Activated CD8-positive, alpha-beta T cell treated with anti-CD3 and anti-CD28 coated beads for 36 hours (primary cell): ENCODE measurements at regions not wholly inside any gene's neighbourhood (a gene's known extent, or its start where the extent isn't known, plus 50 kb on each side); places are given as distances from the start of the nearest gene placed in this dataset.

Experiments
- ATAC-seq: fragments of 200-7000 bp; cut with Tn5 transposase; one replicate; pipeline ENCODE4 v1.10.0; 2021; ENCODE audit warnings: mild to moderate bottlenecking, moderate library complexity
- CTCF ChIA-PET: fragments of 350-600 bp; sonication (Branson Sonifier 250); formaldehyde crosslinking; loops from one replicate; lab custom pipeline; 2021; ENCODE audit warnings: antibody characterized with exemption; lab: Charles Lee
- POLR2A ChIA-PET: fragments of 350-600 bp; sonication (Branson Sonifier 250); formaldehyde crosslinking; loops from one replicate; lab custom pipeline; 2021; ENCODE audit warnings: antibody characterized with exemption; lab: Charles Lee
- DNase-seq: peaks from one replicate; pipeline ENCODE4 v3.0.0-alpha.2; 2020
- H3K27ac Mint-ChIP-seq: one replicate; pipeline ENCODE4 v1.8.0; 2021; ENCODE audit warnings: mild to moderate bottlenecking, mixed read lengths
- H3K27me3 Mint-ChIP-seq: one replicate; pipeline ENCODE4 v1.8.0; 2021; ENCODE audit warnings: mixed read lengths
- H3K36me3 Mint-ChIP-seq: one replicate; pipeline ENCODE4 v1.8.0; 2021; ENCODE audit warnings: low read depth, mixed read lengths
- H3K4me1 Mint-ChIP-seq: one replicate; pipeline ENCODE4 v1.8.0; 2021; ENCODE audit warnings: low read depth, mixed read lengths
- H3K4me3 Mint-ChIP-seq: one replicate; pipeline ENCODE4 v1.8.0; 2021; ENCODE audit warnings: mild to moderate bottlenecking, moderate library complexity, mixed read lengths
- H3K9me3 Mint-ChIP-seq: one replicate; pipeline ENCODE4 v1.8.0; 2021; ENCODE audit warnings: mixed read lengths
- intact Hi-C: fragments of 100-400 bp; cut with micrococcal nuclease; formaldehyde crosslinking; loops from one replicate; pipeline ENCODE4 v1.10.0; 2022
- TF ChIP-seq, protein P1 (sequence below): fragments of 200-600 bp; IDR thresholded peaks from one replicate; pipeline ENCODE4 v1.8.0; 2022; ENCODE audit warnings: antibody characterized with exemption, mild to moderate bottlenecking

DNA sequence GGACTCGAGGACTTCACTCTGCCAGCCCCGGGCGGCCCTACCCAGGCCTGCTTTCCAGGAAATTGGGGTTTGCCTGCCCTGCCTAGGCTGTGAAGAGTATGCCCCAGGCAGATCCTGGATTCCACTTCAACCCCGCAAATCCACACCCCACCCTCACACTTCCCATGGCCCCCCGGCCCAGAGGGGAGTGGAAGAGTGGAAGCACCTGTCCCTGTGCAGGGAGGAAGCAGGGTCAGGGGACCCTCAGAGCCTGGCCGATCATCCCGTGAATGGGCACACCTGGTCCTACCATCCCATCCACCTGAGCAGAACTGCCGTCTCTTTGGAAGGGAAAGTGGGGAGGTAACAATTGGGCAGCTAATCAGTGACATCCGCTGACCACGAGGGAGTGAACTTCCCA is 245.2 kb downstream of the EIPR1 start:
- no peak for DNase-seq
- intact Hi-C loops, result no loop called here
- H3K4me3 Mint-ChIP-seq, result no peak overlapping the region
- peaks cover 7% of the 10 kb centered on the region for H3K9me3 Mint-ChIP-seq
- ChIA-PET CTCF (no interaction called here), POLR2A (no interaction called here)
- TF ChIP-seq, protein P1, sequence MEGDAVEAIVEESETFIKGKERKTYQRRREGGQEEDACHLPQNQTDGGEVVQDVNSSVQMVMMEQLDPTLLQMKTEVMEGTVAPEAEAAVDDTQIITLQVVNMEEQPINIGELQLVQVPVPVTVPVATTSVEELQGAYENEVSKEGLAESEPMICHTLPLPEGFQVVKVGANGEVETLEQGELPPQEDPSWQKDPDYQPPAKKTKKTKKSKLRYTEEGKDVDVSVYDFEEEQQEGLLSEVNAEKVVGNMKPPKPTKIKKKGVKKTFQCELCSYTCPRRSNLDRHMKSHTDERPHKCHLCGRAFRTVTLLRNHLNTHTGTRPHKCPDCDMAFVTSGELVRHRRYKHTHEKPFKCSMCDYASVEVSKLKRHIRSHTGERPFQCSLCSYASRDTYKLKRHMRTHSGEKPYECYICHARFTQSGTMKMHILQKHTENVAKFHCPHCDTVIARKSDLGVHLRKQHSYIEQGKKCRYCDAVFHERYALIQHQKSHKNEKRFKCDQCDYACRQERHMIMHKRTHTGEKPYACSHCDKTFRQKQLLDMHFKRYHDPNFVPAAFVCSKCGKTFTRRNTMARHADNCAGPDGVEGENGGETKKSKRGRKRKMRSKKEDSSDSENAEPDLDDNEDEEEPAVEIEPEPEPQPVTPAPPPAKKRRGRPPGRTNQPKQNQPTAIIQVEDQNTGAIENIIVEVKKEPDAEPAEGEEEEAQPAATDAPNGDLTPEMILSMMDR, result no peak
- no peak overlapping the region for H3K27ac Mint-ChIP-seq
- no peaks in the 10 kb centered on the region for H3K27me3 Mint-ChIP-seq
- H3K4me1 Mint-ChIP-seq, result no peaks in the 10 kb centered on the region
- ATAC-seq, result no peak
- no peaks in the 10 kb centered on the region for H3K36me3 Mint-ChIP-seq

DNA sequence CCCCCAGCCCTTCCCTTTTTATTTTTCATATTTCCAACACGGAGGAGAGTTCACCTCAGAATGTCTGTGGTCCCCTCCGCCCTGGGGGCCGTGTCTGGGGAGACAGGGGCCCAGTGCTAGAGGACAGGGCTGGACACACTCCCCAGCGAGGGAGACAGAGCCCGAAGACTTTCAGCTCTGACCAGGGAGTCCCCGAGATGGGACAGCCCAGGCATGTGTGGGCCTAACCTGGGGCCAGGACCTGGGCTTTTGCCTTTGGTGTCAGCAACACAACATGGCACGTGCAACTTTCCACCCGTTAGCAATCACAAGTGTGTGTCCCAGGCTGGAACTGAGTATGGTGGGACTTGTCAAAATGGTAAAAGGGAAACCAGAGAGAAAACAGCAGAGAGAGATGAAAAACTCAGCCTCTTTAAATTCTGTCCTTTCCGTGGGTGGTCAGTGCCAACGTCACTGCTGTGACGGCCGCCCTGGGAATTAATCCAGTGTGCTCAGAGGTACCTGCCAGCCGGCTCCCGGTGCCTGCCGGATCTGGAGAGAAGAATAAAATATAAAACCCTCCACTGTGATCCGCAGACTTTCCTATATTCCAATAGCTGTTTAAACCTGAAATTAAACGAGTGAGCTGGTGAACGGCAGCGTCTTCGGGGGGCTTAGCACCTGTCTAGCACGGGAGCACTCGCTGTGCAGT is 245.8 kb downstream of the EIPR1 start:
- Mint-ChIP-seq H3K27ac (no peak overlapping the region), H3K4me3 (no peak overlapping the region), H3K27me3 (no peaks in the 10 kb centered on the region), H3K36me3 (no peaks in the 10 kb centered on the region), H3K4me1 (no peaks in the 10 kb centered on the region), H3K9me3 (peaks cover 7% of the 10 kb centered on the region)
- intact Hi-C loops, result no loop called here
- CTCF ChIA-PET, result no interaction called here
- DNase-seq (no peak), ATAC-seq (no peak)
- TF ChIP-seq, protein P1, result no peak
- POLR2A ChIA-PET, result no interaction called here

DNA sequence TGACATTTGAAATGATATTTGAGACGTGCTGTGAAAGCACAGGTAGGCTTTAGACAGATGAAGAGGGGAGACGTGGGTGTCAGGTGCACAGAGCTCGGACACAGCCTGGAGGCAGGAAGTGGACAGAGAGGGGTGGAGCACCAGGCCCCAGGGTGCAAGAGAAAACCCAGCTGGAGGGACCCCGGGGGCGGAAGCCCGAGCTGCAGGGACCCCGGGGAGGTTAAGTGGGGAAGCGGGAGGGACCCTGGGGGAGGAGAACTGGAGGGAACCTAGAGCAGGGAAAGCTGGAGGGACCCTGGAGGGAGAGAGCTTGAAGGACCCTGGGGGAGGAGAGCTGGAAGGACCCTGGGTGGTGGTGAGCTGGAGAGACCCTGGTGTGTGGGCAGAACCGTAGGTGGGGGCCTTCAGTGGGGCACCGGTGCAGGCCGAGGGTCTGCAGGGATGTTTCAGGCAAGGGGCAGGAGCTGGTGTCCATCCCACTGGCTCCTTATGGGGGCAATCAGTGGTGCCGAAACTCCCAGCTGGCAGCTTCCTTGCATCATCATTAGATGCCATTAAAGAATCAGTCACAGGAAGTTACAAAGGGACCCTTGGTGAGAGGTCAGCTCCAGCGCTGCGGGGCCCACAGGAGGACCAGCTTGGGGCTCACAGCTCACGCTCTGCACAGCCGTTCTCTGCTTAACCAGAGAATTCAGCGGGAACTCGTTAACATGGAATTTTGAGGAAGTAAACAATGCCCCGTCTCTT is 246.6 kb downstream of the EIPR1 start:
- intact Hi-C loops, result no loop called here
- ChIA-PET POLR2A (no interaction called here), CTCF (no interaction called here)
- Mint-ChIP-seq H3K4me3 (no peak overlapping the region), H3K36me3 (no peaks in the 10 kb centered on the region), H3K27ac (no peak overlapping the region), H3K4me1 (no peaks in the 10 kb centered on the region), H3K27me3 (no peaks in the 10 kb centered on the region), H3K9me3 (peaks cover 7% of the 10 kb centered on the region)
- TF ChIP-seq, protein P1, result no peak
- ATAC-seq, result no peak
- DNase-seq, result no peak

DNA sequence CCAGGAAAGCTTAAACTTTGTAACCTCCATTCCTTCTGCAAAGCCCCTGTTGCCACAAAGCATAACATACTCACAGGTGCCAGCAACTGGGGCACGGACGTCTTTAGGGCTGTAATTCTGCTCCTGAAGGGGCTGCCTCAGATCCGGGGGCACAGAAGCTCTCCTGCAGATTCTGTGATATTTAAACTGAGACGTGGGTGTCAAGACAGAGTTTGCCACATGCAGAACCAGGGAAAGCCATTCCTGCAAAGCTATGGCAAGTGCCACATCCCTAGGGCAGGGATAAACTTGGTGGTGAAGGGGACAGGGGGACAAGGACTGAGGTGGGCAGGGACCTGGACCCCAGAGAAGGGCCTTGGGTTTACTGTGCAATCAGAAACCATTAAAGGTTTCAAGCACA is 247.2 kb downstream of the EIPR1 start:
- DNase-seq, result no peak
- H3K27me3 Mint-ChIP-seq, result no peaks in the 10 kb centered on the region
- H3K4me3 Mint-ChIP-seq, result no peak overlapping the region
- no peaks in the 10 kb centered on the region for H3K4me1 Mint-ChIP-seq
- POLR2A ChIA-PET, result no interaction called here
- intact Hi-C loops, result no loop called here
- H3K36me3 Mint-ChIP-seq, result no peaks in the 10 kb centered on the region
- no peak overlapping the region for H3K27ac Mint-ChIP-seq
- TF ChIP-seq, protein P1, result no peak
- H3K9me3 Mint-ChIP-seq, result peaks cover 3% of the 10 kb centered on the region
- ATAC-seq, result no peak
- CTCF ChIA-PET, result no interaction called here

DNA sequence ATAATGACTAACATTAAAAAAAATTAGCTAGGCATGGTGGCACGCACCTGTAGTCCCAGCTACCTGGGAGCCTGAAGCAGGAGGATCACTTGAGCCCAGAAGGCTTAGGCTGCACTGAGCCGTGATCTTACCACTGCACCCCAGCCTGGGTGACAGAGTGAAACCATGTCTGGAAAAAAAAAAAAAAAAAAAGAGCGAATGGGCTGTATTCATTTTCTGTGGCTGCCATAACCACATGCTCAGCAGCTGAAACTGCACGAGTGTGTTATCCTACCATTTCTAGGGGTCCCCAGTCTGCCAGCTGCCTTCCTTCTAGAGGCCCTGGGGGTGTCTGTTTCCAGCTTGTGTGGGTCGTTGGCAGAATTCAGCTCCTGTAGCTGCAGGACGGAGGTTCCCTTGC is 247.8 kb downstream of the EIPR1 start:
- no peaks in the 10 kb centered on the region for H3K27me3 Mint-ChIP-seq
- ChIA-PET POLR2A (interaction anchor here (0.6 kb wide), 2 partner anchors 916 to 1819 kb away, joined by 3 to 4 read pairs; no protein-coding TSS in a partner anchor), CTCF (no interaction called here)
- H3K4me3 Mint-ChIP-seq, result no peak overlapping the region
- DNase-seq, result no peak
- no peaks in the 10 kb centered on the region for H3K4me1 Mint-ChIP-seq
- intact Hi-C loops, result no loop called here
- no peak for ATAC-seq
- H3K36me3 Mint-ChIP-seq, result no peaks in the 10 kb centered on the region
- H3K9me3 Mint-ChIP-seq, result no peaks in the 10 kb centered on the region
- H3K27ac Mint-ChIP-seq, result no peak overlapping the region
- TF ChIP-seq, protein P1, result no peak
